Gastroesophageal sphincter (tissue), 3 donors: ENCODE measurements at regions not wholly inside any gene's neighbourhood (a gene's known extent, or its start where the extent isn't known, plus 50 kb on each side); places are given as distances from the start of the nearest gene placed in this dataset.

ENCODE experiments used
- CTCF ChIP-seq, 4 experiments: fragments of 200-600 bp in 2 of 4; fragments of 450-650 bp in 2 of 4; sonication (generic) in 1 of 4; IDR thresholded peaks; one replicate each; pipeline ENCODE4 v1.5.1; 2017 to 2019; ENCODE audit warnings: antibody characterized with exemption in 4 of 4, mild to moderate bottlenecking in 2 of 4, moderate library complexity in 2 of 4
- EP300 ChIP-seq: sonication (generic); formaldehyde crosslinking; IDR thresholded peaks from one replicate; pipeline ENCODE4 v1.6.1; 2017; ENCODE audit warnings: antibody characterized with exemption, mild to moderate bottlenecking
- POLR2A ChIP-seq, 2 donors: fragments of 450-650 bp; IDR thresholded peaks; one replicate each; pipeline ENCODE4 v1.6.1; 2017; ENCODE audit warnings: antibody characterized with exemption in 2 of 2, mild to moderate bottlenecking in 2 of 2, moderate library complexity in 1 of 2
- POLR2AphosphoS5 ChIP-seq: sonication (generic); formaldehyde crosslinking; IDR thresholded peaks from one replicate; pipeline ENCODE4 v1.6.1; 2017; ENCODE audit warnings: antibody characterized with exemption

GRCh38 chr2:20524412-20525040 lies 77.7 kb downstream of the RHOB start:
- TF ChIP-seq CTCF (IDR thresholded peaks at IDR 0.05) (no peak), EP300 (no peak), POLR2A (IDR thresholded peaks at IDR 0.05) (no peak), POLR2AphosphoS5 (no peak)
